ENCODE measurements at regions not wholly inside any gene's neighbourhood (a gene's known extent, or its start where the extent isn't known, plus 50 kb on each side); places are given as distances from the start of the nearest gene placed in this dataset.

DNA sequence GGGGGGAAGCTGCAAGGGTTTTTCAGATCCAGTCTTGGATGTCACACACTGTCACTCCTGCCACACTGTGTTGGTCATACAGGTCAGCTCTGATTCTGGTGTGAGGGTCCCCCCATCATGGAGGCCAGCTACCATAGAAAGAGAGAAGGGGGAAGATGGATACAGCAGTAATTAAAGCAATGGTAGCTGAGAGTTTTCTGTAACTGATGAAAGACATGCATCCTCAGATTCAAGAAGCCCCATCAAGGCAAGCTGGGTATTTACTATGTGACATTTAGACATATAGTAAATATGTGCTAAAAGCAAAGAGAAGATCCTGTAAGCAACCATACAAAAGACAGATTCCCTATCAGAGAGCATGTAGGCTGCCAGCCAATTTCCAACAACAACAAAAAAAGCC, 110.9 kb upstream of the COL5A1 start:
- no peak for TF ChIP-seq ZNF274 (IDR thresholded peaks at IDR 0.05; ENCODE audit: borderline replicate concordance, low read depth, low read length)
- no peak for TF ChIP-seq SP1 (CRISPR knock-in tag; IDR thresholded peaks at IDR 0.05)
- TF ChIP-seq NFYB (IDR thresholded peaks at IDR 0.05; ENCODE audit: extremely low read depth, insufficient read length): no peak
- TF ChIP-seq, protein P1, sequence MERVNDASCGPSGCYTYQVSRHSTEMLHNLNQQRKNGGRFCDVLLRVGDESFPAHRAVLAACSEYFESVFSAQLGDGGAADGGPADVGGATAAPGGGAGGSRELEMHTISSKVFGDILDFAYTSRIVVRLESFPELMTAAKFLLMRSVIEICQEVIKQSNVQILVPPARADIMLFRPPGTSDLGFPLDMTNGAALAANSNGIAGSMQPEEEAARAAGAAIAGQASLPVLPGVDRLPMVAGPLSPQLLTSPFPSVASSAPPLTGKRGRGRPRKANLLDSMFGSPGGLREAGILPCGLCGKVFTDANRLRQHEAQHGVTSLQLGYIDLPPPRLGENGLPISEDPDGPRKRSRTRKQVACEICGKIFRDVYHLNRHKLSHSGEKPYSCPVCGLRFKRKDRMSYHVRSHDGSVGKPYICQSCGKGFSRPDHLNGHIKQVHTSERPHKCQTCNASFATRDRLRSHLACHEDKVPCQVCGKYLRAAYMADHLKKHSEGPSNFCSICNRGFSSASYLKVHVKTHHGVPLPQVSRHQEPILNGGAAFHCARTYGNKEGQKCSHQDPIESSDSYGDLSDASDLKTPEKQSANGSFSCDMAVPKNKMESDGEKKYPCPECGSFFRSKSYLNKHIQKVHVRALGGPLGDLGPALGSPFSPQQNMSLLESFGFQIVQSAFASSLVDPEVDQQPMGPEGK (CRISPR knock-in tag; IDR thresholded peaks at IDR 0.05; ENCODE audit: borderline replicate concordance): no peak
- TF ChIP-seq POLR3A (IDR thresholded peaks at IDR 0.05; ENCODE audit: borderline replicate concordance, extremely low read depth, insufficient read depth, insufficient read length): no peak
- TF ChIP-seq MYC (IDR thresholded peaks at IDR 0.05; ENCODE audit: low read depth, low read length): no peak
- no peak for TF ChIP-seq MYC (CRISPR knock-in tag; IDR thresholded peaks at IDR 0.05; ENCODE audit: borderline replicate concordance, low read depth)
- TF ChIP-seq EZH2 (IDR thresholded peaks at IDR 0.05; ENCODE audit: borderline replicate concordance, low read depth, low read length): no peak
- TF ChIP-seq ARNT (IDR thresholded peaks at IDR 0.05): no peak
- TF ChIP-seq POLR2AphosphoS5 (IDR thresholded peaks at IDR 0.05; ENCODE audit: control insufficient read depth, insufficient read depth, low read depth, low read length): no peak
- TF ChIP-seq, protein P2, sequence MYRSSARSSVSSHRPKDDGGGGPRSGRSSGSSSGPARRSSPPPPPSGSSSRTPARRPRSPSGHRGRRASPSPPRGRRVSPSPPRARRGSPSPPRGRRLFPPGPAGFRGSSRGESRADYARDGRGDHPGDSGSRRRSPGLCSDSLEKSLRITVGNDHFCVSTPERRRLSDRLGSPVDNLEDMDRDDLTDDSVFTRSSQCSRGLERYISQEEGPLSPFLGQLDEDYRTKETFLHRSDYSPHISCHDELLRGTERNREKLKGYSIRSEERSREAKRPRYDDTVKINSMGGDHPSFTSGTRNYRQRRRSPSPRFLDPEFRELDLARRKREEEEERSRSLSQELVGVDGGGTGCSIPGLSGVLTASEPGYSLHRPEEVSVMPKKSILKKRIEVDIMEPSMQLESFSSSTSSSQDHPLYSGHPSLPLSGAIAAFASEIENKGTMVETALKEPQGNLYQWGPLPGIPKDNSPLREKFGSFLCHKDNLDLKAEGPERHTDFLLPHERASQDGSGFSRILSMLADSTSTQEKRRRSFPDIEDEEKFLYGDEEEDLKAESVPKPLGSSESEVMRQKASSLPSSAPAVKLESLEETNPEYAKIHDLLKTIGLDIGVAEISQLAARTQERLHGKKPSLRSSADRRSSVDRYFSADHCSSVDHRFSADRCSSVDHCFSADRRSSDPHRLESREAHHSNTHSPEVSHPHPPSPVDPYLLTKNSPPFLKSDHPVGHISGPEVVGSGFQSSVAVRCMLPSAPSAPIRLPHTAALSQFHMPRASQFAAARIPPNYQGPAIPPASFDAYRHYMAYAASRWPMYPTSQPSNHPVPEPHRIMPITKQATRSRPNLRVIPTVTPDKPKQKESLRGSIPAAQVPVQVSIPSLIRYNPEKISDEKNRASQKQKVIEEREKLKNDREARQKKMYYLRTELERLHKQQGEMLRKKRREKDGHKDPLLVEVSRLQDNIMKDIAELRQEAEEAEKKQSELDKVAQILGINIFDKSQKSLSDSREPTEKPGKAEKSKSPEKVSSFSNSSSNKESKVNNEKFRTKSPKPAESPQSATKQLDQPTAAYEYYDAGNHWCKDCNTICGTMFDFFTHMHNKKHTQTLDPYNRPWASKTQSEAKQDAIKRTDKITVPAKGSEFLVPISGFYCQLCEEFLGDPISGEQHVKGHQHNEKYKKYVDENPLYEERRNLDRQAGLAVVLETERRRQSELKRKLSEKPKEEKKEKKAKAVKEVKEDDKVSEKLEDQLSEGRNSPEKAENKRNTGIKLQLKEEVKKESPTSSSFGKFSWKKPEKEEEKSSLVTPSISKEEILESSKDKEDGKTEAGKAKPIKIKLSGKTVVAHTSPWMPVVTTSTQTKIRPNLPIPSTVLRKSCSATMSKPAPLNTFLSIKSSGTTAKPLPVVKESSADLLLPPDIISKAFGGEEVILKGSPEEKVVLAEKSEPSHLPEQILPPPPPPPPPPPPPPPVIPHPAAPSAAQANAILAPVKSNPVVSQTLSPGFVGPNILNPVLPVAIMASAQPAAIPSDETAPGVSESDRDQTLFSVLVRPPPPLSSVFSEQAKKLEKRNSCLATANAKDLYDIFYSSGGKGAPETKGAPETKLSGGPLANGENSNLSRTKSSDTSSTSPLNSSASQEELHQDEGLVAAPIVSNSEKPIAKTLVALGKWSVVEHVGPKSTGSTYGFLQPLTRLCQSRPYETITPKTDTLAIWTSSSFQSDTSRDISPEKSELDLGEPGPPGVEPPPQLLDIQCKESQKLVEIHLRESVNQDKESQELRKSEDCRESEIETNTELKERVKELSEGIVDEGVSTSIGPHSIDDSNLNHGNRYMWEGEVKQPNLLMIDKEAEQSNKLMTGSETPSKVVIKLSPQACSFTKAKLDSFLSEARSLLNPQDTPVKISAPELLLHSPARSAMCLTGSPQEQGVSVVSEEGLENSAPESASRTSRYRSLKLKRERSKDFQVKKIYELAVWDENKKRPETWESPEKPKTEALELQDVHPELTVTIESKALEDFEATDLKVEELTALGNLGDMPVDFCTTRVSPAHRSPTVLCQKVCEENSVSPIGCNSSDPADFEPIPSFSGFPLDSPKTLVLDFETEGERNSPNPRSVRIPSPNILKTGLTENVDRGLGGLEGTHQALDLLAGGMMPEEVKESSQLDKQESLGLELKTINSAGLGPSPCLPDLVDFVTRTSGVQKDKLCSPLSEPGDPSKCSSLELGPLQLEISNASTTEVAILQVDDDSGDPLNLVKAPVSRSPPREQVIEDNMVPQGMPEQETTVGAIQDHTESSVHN (IDR thresholded peaks at IDR 0.05; ENCODE audit: borderline replicate concordance in 1 of 2, low read depth in 1 of 2): no peak
